ENCODE measurements at regions not wholly inside any gene's neighbourhood (a gene's known extent, or its start where the extent isn't known, plus 50 kb on each side); places are given as distances from the start of the nearest gene placed in this dataset.

DNA sequence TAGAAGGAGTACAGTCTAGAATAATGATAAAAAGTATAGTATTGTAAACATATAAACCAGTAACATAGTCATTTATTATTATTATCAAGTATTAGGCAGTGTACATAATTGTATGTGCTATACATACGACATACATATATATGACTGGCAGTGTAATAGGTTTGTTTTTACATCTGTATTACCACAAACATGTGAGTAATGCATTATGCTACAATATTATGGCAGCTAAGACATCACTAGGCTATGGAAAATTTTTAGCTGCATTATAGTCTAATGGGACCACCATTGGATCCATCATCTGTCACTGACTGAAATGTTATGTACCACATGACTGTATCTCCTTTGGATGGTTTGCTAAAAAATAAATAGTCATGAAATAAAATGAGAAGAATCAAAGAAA is 530.0 kb downstream of the PRR16 start:
- Histone ChIP-seq H3K9me3 (ENCODE audit: control insufficient read depth, insufficient read depth, low read depth, low read length) (no peaks in the 10 kb centered on the region), H3K4me1 (ENCODE audit: control insufficient read depth, insufficient read depth, low read length) (no peaks in the 10 kb centered on the region), H3K4me3 (ENCODE audit: low read depth, low read length) (no peak overlapping the region), H3K36me3 (ENCODE audit: control insufficient read depth in 2 of 2, insufficient read depth in 1 of 2, low read length in 2 of 2) (no peaks in the 10 kb centered on the region), H3K27ac (ENCODE audit: extremely low read depth, low read depth, low read length) (no peak overlapping the region)
- TF ChIP-seq ZNF133 (tag by site-specific recombination; IDR thresholded peaks at IDR 0.05) (no peak), ZBTB8A (tag by site-specific recombination; IDR thresholded peaks at IDR 0.05) (no peak), ZNF558 (tag by site-specific recombination; IDR thresholded peaks at IDR 0.05) (no peak), WT1 (tag by site-specific recombination; IDR thresholded peaks at IDR 0.05) (no peak), HOXD13 (CRISPR knock-in tag; IDR thresholded peaks at IDR 0.05; ENCODE audit: borderline replicate concordance) (no peak), GLIS2 (tag by site-specific recombination; IDR thresholded peaks at IDR 0.05) (no peak), ZNF514 (tag by site-specific recombination; IDR thresholded peaks at IDR 0.05) (no peak), ZNF37A (tag by site-specific recombination; IDR thresholded peaks at IDR 0.05) (no peak), ZNF248 (tag by site-specific recombination; IDR thresholded peaks at IDR 0.05) (no peak), KLF8 (tag by site-specific recombination; IDR thresholded peaks at IDR 0.05) (no peak), HOXC10 (CRISPR knock-in tag; IDR thresholded peaks at IDR 0.05) (no peak), ZNF138 (tag by site-specific recombination; IDR thresholded peaks at IDR 0.05; ENCODE audit: borderline replicate concordance) (no peak), ZNF19 (tag by site-specific recombination; IDR thresholded peaks at IDR 0.05; ENCODE audit: low read depth) (no peak), ZNF549 (tag by site-specific recombination; IDR thresholded peaks at IDR 0.05) (no peak)
- TF ChIP-seq, protein P1, sequence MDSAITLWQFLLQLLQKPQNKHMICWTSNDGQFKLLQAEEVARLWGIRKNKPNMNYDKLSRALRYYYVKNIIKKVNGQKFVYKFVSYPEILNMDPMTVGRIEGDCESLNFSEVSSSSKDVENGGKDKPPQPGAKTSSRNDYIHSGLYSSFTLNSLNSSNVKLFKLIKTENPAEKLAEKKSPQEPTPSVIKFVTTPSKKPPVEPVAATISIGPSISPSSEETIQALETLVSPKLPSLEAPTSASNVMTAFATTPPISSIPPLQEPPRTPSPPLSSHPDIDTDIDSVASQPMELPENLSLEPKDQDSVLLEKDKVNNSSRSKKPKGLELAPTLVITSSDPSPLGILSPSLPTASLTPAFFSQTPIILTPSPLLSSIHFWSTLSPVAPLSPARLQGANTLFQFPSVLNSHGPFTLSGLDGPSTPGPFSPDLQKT (IDR thresholded peaks at IDR 0.05; ENCODE audit: borderline replicate concordance, low read depth, low read length), result no peak
- TF ChIP-seq, protein P2, sequence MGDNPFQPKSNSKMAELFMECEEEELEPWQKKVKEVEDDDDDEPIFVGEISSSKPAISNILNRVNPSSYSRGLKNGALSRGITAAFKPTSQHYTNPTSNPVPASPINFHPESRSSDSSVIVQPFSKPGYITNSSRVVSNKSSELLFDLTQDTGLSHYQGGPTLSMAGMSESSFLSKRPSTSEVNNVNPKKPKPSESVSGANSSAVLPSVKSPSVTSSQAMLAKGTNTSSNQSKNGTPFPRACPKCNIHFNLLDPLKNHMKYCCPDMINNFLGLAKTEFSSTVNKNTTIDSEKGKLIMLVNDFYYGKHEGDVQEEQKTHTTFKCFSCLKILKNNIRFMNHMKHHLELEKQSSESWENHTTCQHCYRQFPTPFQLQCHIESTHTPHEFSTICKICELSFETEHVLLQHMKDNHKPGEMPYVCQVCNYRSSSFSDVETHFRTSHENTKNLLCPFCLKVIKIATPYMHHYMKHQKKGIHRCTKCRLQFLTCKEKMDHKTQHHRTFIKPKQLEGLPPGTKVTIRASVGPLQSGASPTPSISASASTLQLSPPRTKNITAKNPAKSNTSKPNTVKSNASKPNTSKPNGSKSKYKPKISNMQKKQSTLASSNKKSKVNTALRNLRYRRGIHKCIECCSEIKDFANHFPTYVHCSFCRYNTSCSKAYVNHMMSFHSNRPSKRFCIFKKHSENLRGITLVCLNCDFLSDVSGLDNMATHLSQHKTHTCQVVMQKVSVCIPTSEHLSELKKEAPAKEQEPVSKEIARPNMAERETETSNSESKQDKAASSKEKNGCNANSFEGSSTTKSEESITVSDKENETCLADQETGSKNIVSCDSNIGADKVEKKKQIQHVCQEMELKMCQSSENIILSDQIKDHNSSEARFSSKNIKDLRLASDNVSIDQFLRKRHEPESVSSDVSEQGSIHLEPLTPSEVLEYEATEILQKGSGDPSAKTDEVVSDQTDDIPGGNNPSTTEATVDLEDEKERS (tag by site-specific recombination; IDR thresholded peaks at IDR 0.05), result no peak
- CTCF ChIA-PET, result no interaction called here
- POLR2A ChIA-PET, result no interaction called here

DNA sequence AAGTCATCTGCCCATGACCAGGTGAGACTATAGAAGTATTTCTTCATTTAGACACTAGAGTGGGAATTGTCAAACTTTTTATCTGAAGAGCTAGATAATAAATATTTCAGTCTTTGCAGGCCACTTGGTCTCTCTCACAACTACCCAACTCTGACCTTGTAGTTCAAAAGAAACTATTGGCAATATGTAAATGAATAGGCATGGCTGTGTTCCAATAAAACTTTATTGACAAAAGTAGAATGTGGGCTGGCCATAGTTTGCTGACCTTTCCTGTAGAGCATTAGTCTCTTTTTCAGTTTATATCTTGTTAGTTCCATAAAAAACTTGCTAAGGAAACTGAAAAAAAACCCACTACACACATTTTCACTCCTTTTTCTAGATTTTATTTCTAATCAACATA is 535.5 kb downstream of the PRR16 start:
- Histone ChIP-seq H3K4me3 (ENCODE audit: low read depth, low read length) (no peak overlapping the region), H3K27ac (ENCODE audit: extremely low read depth, low read depth, low read length) (no peak overlapping the region), H3K36me3 (ENCODE audit: control insufficient read depth in 2 of 2, insufficient read depth in 1 of 2, low read length in 2 of 2) (no peaks in the 10 kb centered on the region), H3K4me1 (ENCODE audit: control insufficient read depth, insufficient read depth, low read length) (no peaks in the 10 kb centered on the region), H3K9me3 (ENCODE audit: control insufficient read depth, insufficient read depth, low read depth, low read length) (no peaks in the 10 kb centered on the region)
- CTCF ChIA-PET, result no interaction called here
- TF ChIP-seq, protein P3, sequence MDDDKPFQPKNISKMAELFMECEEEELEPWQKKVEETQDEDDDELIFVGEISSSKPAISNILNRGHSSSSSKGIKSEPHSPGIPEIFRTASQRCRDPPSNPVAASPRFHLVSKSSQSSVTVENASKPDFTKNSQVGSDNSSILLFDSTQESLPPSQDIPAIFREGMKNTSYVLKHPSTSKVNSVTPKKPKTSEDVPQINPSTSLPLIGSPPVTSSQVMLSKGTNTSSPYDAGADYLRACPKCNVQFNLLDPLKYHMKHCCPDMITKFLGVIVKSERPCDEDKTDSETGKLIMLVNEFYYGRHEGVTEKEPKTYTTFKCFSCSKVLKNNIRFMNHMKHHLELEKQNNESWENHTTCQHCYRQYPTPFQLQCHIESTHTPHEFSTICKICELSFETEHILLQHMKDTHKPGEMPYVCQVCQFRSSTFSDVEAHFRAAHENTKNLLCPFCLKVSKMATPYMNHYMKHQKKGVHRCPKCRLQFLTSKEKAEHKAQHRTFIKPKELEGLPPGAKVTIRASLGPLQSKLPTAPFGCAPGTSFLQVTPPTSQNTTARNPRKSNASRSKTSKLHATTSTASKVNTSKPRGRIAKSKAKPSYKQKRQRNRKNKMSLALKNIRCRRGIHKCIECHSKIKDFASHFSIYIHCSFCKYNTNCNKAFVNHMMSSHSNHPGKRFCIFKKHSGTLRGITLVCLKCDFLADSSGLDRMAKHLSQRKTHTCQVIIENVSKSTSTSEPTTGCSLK (tag by site-specific recombination; IDR thresholded peaks at IDR 0.05), result no peak
- no peak for TF ChIP-seq YY2 (tag by site-specific recombination; IDR thresholded peaks at IDR 0.05)
- TF ChIP-seq, protein P4, sequence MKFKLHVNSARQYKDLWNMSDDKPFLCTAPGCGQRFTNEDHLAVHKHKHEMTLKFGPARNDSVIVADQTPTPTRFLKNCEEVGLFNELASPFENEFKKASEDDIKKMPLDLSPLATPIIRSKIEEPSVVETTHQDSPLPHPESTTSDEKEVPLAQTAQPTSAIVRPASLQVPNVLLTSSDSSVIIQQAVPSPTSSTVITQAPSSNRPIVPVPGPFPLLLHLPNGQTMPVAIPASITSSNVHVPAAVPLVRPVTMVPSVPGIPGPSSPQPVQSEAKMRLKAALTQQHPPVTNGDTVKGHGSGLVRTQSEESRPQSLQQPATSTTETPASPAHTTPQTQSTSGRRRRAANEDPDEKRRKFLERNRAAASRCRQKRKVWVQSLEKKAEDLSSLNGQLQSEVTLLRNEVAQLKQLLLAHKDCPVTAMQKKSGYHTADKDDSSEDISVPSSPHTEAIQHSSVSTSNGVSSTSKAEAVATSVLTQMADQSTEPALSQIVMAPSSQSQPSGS (tag by site-specific recombination; IDR thresholded peaks at IDR 0.05; ENCODE audit: low read depth), result no peak
- no peak for TF ChIP-seq ZNF335 (tag by site-specific recombination; conservative IDR thresholded peaks at IDR 0.05)
- no peak for TF ChIP-seq SP3 (tag by site-specific recombination; IDR thresholded peaks at IDR 0.05)
- POLR2A ChIA-PET, result no interaction called here
